Pancreas (tissue), 10 donors: ENCODE measurements at regions not wholly inside any gene's neighbourhood (a gene's known extent, or its start where the extent isn't known, plus 50 kb on each side); places are given as distances from the start of the nearest gene placed in this dataset.
A peak's percentile ranks its signal among the peaks of the same experiment; 100 is the strongest.

Experiments
- ATAC-seq, 4 donors: fragments of 200-7000 bp; cut with Tn5 transposase; one replicate each; pipeline versions ENCODE4 v1.8.0 to v1.9.1; 2020; ENCODE audit warnings: mild to moderate bottlenecking in 4 of 4, moderate library complexity in 4 of 4
- DNase-seq, 6 donors: peaks; one replicate each; pipeline ENCODE4 v3.0.0-alpha.2; 2020
- FAIRE-seq: peaks from 2 replicates; lab custom pipeline; 2012; peaks lifted over from hg19 to GRCh38; lab: Jason Lieb, UNC
- H3K27ac ChIP-seq, 4 donors: fragments of 200-600 bp; sonication (generic); 1 replicate in 3 of 4; 2 replicates in 1 of 4; pipeline versions ENCODE4 v1.5.0 to v1.8.0; 2020
- H3K27me3 ChIP-seq, 4 donors: fragments of 200-600 bp; one replicate each; pipeline ENCODE4 v1.8.0; 2021
- H3K36me3 ChIP-seq, 3 donors: fragments of 200-600 bp; sonication (generic) in 1 of 3; one replicate each; pipeline versions ENCODE4 v1.5.0 to v1.8.0; 2020 to 2021
- H3K4me1 ChIP-seq, 3 donors: fragments of 200-600 bp; one replicate each; pipeline ENCODE4 v1.8.0; 2021
- H3K4me3 ChIP-seq, 4 donors: fragments of 200-600 bp; sonication (generic) in 2 of 4; one replicate each; pipeline versions ENCODE4 v1.5.0 to v1.8.0; 2020 to 2021
- H3K9me3 ChIP-seq, 4 donors: fragments of 200-600 bp; one replicate each; pipeline ENCODE4 v1.8.0; 2021
- WGBS, 2 donors: extraction: QIAGEN DNeasy Blood & Tissue Kit; methylation state at CpG; one replicate each; pipeline ENCODE4 v1.1.7; 2013; 5-methylcytosine and 5-hydroxymethylcytosine counted together
- intact Hi-C, 3 donors: fragments of 100-400 bp; cut with DNase I; formaldehyde crosslinking; loops; one replicate each; pipeline versions ENCODE4 v1.11.1 to v1.14.2; 2022
- TF ChIP-seq, protein P1 (sequence below), 4 donors: fragments of 200-600 bp; sonication (generic) in 3 of 4; IDR thresholded peaks; one replicate each; pipeline versions ENCODE4 v1.5.0 to v1.8.0; 2021; ENCODE audit warnings: antibody characterized with exemption in 4 of 4
- donor health status: healthy with polysubstance abuse.
- donor health status: DM: no; HTN: no; CAD: no; lungs with moderate emphysema.
- donor health status: DM: no; HTN: no; CAD: no.
- donor health status: control.
- donor health status: control.
- donor health status: Bipolar disorder and iron deficiency.
- donor health status: DM: yes; HTN: yes; CAD: no.
- donor health status: DM: no; HTN: no; CAD: no.
- donor health status: DM: no; HTN: no; CAD: no.
- donor health status: DM: yes; HTN: yes; CAD: no.

DNA sequence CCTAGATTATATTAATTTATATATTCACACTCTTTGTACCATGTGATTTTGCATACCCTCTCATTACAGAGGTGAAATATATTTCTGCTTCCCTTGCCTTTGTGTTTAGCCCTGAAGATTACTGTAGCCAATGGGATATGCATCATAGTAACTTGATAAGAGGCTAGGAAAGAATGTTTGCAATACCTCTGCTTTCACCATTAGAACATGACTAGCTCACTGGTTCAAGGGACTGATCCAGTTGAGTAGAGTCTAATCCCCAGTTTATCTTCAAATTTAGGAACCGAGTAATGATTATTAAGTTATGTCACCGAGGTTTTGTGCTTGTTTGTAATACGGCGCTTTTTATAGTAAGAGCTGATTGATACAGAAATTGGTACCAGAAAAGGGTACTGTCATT lies 552.6 kb upstream of the GJE1 start:
- WGBS, 2 donors = 80 to 92% methylated on average over 4 of the region's 4 CpGs
- TF ChIP-seq, protein P1, sequence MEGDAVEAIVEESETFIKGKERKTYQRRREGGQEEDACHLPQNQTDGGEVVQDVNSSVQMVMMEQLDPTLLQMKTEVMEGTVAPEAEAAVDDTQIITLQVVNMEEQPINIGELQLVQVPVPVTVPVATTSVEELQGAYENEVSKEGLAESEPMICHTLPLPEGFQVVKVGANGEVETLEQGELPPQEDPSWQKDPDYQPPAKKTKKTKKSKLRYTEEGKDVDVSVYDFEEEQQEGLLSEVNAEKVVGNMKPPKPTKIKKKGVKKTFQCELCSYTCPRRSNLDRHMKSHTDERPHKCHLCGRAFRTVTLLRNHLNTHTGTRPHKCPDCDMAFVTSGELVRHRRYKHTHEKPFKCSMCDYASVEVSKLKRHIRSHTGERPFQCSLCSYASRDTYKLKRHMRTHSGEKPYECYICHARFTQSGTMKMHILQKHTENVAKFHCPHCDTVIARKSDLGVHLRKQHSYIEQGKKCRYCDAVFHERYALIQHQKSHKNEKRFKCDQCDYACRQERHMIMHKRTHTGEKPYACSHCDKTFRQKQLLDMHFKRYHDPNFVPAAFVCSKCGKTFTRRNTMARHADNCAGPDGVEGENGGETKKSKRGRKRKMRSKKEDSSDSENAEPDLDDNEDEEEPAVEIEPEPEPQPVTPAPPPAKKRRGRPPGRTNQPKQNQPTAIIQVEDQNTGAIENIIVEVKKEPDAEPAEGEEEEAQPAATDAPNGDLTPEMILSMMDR (IDR thresholded peaks at IDR 0.05) = no peak
- FAIRE-seq (no peak), ATAC-seq (no peak), DNase-seq (no peak)
- intact Hi-C loops = no loop called here
- no peak overlapping the region for H3K27ac ChIP-seq
- H3K9me3 ChIP-seq = no peaks in the 10 kb centered on the region
- H3K27me3 ChIP-seq = no peaks in the 10 kb centered on the region
- H3K4me3 ChIP-seq = no peak overlapping the region
- no peaks in the 10 kb centered on the region for H3K36me3 ChIP-seq
- H3K4me1 ChIP-seq = no peaks in the 10 kb centered on the region

DNA sequence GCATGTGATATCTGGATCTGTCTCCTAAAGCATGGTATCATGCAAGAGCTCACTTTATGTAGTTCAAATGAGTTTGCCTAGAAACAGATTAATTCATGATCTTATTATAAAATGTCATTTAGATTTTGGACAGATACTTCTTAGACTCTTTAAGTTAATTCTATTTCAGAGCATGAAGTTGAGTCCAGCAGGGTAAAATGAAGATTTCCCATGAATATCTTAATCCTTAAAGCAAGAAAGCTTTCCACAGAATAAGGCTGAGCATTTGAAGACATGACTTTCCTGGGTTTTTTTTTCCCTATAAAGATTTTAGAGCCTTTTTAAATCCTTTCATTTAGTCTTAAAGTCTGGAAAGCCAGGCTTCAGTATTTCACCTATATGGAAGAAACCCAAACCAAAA lies 556.0 kb upstream of the GJE1 start:
- no peaks in the 10 kb centered on the region for H3K36me3 ChIP-seq
- no peak overlapping the region for H3K27ac ChIP-seq
- DNase-seq (no peak), FAIRE-seq (no peak), ATAC-seq (no peak)
- no peak overlapping the region for H3K4me3 ChIP-seq
- H3K9me3 ChIP-seq = no peaks in the 10 kb centered on the region
- H3K4me1 ChIP-seq = no peaks in the 10 kb centered on the region
- no peaks in the 10 kb centered on the region for H3K27me3 ChIP-seq
- TF ChIP-seq, protein P1 (IDR thresholded peaks at IDR 0.05) = no peak
- intact Hi-C loops = no loop called here

DNA sequence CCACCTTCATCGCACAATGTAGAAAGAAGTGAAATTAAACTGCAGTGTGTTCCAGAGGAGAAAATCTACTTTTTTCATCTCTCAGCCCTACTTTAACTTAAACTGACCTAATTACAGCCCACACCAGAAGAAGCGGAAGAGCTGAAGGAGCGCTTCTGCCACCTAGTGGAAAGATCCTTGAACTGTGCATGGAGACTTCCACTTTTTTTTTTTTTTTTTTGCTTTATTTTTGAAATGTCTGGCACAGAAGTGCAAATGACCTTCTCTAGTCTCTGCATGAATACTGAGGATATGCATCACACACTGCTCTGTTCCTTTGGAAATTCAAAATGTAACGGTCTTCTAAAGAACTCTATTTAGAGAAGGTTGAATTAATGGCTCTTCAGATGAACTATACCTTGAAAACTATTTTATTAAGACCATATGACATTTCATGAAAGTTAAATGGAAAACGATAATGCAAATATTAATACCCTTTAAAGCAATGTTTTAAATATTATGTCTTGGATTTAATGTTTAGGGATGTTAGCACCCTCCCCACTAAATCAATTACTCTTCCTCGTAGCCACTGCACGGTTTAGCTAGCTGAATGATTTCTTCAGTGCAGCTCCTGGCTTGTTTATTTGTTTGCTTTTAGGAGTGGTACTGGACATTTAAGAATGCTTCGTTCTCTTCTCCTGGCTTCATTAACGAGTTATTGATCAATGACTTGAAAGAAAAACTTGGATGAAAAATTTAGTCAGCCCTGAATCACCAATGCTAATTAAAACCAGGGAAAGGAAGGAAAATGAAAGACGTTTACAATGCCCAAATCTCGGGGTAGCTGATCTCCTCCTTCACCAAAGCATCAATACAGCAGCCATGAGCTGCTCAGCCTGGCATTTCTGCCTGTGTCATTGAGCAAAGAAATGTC lies 569.6 kb upstream of the GJE1 start:
- Histone ChIP-seq H3K27ac (peak overlapping the region in 1 of 4 donors; percentile 14), H3K4me3 (peak overlapping the region in 2 of 4 donors; percentile 4 to 30), H3K9me3 (no peaks in the 10 kb centered on the region), H3K4me1 (peaks cover 0 to 2% (median 0%) of the 10 kb centered on the region in 3 donors), H3K36me3 (no peaks in the 10 kb centered on the region), H3K27me3 (no peaks in the 10 kb centered on the region)
- TF ChIP-seq, protein P1 (IDR thresholded peaks at IDR 0.05) = peak; percentile 49 to 81 (median 77)
- DNase-seq (peak in 4 of 6 donors; percentile 24 to 53 (median 30)), ATAC-seq (peak; percentile 75 to 99 (median 96)), FAIRE-seq (peak; percentile 81)
- intact Hi-C loops = no loop called here
- WGBS, 2 donors = 8 to 11% methylated on average over 11 of the region's 11 CpGs

DNA sequence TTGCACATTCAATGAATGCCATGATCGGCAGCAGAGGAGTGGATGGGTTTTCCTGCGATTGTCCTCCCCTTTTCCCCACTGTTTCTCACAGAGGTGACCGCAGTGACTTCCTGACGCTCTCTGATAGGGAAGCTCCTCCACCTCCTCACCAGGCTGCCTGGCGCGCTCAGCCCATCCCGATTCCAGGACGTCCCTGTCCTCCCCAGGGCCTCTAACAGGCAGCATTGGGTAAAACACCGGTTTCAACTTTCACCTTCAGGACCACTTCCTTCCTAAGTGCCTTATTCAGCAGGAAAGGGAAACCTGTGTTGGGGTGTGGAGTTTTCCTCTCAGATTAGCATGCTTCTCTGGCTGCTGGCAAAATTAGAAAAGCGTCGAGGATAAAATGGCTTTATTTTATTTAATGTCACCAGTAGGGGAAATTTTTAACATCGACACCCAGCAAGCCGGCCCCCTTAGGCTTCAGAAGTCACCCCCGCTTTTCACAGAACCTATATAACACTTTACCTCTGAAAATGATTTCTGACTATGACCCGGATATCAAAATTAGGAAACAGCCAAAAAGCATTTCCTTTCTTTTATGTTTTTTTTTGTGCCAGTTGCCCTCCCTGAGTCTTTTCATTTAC lies 570.4 kb upstream of the GJE1 start:
- FAIRE-seq = no peak
- intact Hi-C loops = no loop called here

More for the DNA sequence above, 570.4 kb upstream of the GJE1 start:
- no peaks in the 10 kb centered on the region for H3K36me3 ChIP-seq
- TF ChIP-seq, protein P1 (IDR thresholded peaks at IDR 0.05) = no peak
- peak in 1 of 6 donors; percentile 55 for DNase-seq
- peak; percentile 55 to 73 (median 66) for ATAC-seq
- H3K27me3 ChIP-seq = no peaks in the 10 kb centered on the region
- H3K27ac ChIP-seq = peak overlapping the region in 1 of 4 donors; percentile 14
- H3K9me3 ChIP-seq = no peaks in the 10 kb centered on the region
- WGBS, 2 donors = 45 to 47% methylated on average over 15 of the region's 15 CpGs
- peak overlapping the region in 2 of 4 donors; percentile 4 to 30 for H3K4me3 ChIP-seq
- peaks cover 0 to 2% (median 0%) of the 10 kb centered on the region in 3 donors for H3K4me1 ChIP-seq
